RWPE2 (cell line): ENCODE measurements at regions not wholly inside any gene's neighbourhood (a gene's known extent, or its start where the extent isn't known, plus 50 kb on each side); places are given as distances from the start of the nearest gene placed in this dataset.

Source experiments
- ATAC-seq: fragments of 200-7000 bp; cut with Tn5 transposase; 3 replicates; pipeline ENCODE4 v1.9.1; 2021; ENCODE audit warnings: low read depth
- DNase-seq: peaks from one replicate; pipeline ENCODE4 v3.0.0-alpha.2; 2020; ENCODE audit warnings: low spot score
- H3K27ac ChIP-seq: fragments of 450-650 bp; 2 replicates; pipeline ENCODE4 v1.5.1; 2017; ENCODE audit warnings: mild to moderate bottlenecking; ENCODE audit not compliant: poor library complexity, severe bottlenecking
- H3K27me3 ChIP-seq: fragments of 250-450 bp; sonication (Bioruptor Pico); 2 replicates; pipeline ENCODE4 v1.5.1; 2021; ENCODE audit warnings: mild to moderate bottlenecking, moderate library complexity; ENCODE audit not compliant: insufficient read depth, poor library complexity, severe bottlenecking
- H3K36me3 ChIP-seq: fragments of 250-450 bp; sonication (Bioruptor Pico); 2 replicates; pipeline ENCODE4 v1.5.1; 2020; ENCODE audit warnings: low read depth, mild to moderate bottlenecking, moderate library complexity
- H3K4me1 ChIP-seq: fragments of 250-450 bp; sonication (Bioruptor Pico); 2 replicates; pipeline ENCODE4 v1.5.1; 2021; ENCODE audit warnings: mild to moderate bottlenecking, moderate library complexity; ENCODE audit not compliant: insufficient read depth, poor library complexity, severe bottlenecking
- H3K4me3 ChIP-seq: fragments of 250-450 bp; sonication (Bioruptor Pico); 2 replicates; pipeline ENCODE4 v1.5.1; 2021; ENCODE audit warnings: mild to moderate bottlenecking, moderate library complexity; ENCODE audit not compliant: severe bottlenecking
- H3K9me3 ChIP-seq: fragments of 250-450 bp; sonication (Bioruptor Pico); 2 replicates; pipeline ENCODE4 v1.5.1; 2021; ENCODE audit warnings: mild to moderate bottlenecking, moderate library complexity; ENCODE audit not compliant: severe bottlenecking
- CTCF ChIP-seq: fragments of 450-650 bp; IDR thresholded peaks from one replicate; pipeline ENCODE4 v1.5.1; 2017; ENCODE audit warnings: mild to moderate bottlenecking, moderate library complexity; ENCODE audit not compliant: poor library complexity, severe bottlenecking

- ATAC-seq (no peak), DNase-seq (no peak)
- Histone ChIP-seq H3K4me1 (peaks cover 21% of the 10 kb centered on the region), H3K9me3 (no peaks in the 10 kb centered on the region), H3K27ac (peak overlapping the region; percentile 71), H3K27me3 (no peaks in the 10 kb centered on the region), H3K36me3 (no peaks in the 10 kb centered on the region), H3K4me3 (no peak overlapping the region)
- TF ChIP-seq CTCF, result no peak
Observed at GRCh38 chr13:110965755-110966134, 50.9 kb upstream of the ANKRD10 start.

GRCh38 chr13:110965038-110965754 is 50.3 kb upstream of the ANKRD10 start:
- ATAC-seq (peak; percentile 95), DNase-seq (no peak)
- H3K27ac ChIP-seq, result peak overlapping the region; percentile 71
- H3K27me3 ChIP-seq, result no peaks in the 10 kb centered on the region
- peaks cover 21% of the 10 kb centered on the region for H3K4me1 ChIP-seq
- no peak overlapping the region for H3K4me3 ChIP-seq
- no peaks in the 10 kb centered on the region for H3K36me3 ChIP-seq
- TF ChIP-seq CTCF, result no peak
- no peaks in the 10 kb centered on the region for H3K9me3 ChIP-seq
